Activated CD8-positive, alpha-beta memory T cell treated with anti-CD3 and anti-CD28 coated beads, Interleukin-2, amount 50 U/mL, for 48 hours (primary cell): ENCODE measurements at regions not wholly inside any gene's neighbourhood (a gene's known extent, or its start where the extent isn't known, plus 50 kb on each side); places are given as distances from the start of the nearest gene placed in this dataset.
"Not testable (repeated sequence)": the region's sequence is repeated elsewhere in the genome, so short reads cannot be mapped to it uniquely, and the experiment has no call there.

Experiments used
- DNase-seq: peaks from one replicate; pipeline ENCODE4 v3.0.0-alpha.2; 2020

- no peak for DNase-seq
These were observed 124.8 kb upstream of the MAP1LC3B2 start for GRCh38 chr12:116434155-116435011.

GRCh38 chr12:116435984-116436383 lies 123.2 kb upstream of the MAP1LC3B2 start:
- DNase-seq = no peak

GRCh38 chr12:116436561-116437249 lies 122.5 kb upstream of the MAP1LC3B2 start:
- DNase-seq = no peak

GRCh38 chr12:116441292-116441691 lies 117.9 kb upstream of the MAP1LC3B2 start:
- DNase-seq = no peak

DNA sequence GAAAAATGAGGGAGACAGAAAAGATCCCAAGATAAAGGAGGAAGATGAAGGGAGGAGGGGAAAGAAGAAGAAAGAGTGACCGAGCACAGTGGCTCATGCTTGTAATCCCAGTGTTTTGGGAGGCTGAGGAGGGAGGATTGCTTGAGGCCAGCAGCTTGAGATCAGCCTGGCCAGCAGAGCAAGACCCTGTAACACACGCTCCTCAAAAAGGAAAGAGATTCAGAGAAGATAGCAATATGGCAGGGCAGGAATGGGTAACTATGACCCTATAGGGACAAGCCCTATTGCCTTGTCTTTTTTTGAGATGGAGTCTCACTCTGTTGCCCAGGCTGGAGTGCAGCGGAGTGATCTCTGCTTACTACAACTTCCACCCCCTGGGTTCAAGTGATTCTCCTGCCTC lies 116.9 kb upstream of the MAP1LC3B2 start:
- DNase-seq = no peak

- DNase-seq = no peak
These were observed 116.2 kb upstream of the MAP1LC3B2 start for GRCh38 chr12:116442946-116443345.

- no peak for DNase-seq
These were observed 115.2 kb upstream of the MAP1LC3B2 start for GRCh38 chr12:116443821-116444589.

DNA sequence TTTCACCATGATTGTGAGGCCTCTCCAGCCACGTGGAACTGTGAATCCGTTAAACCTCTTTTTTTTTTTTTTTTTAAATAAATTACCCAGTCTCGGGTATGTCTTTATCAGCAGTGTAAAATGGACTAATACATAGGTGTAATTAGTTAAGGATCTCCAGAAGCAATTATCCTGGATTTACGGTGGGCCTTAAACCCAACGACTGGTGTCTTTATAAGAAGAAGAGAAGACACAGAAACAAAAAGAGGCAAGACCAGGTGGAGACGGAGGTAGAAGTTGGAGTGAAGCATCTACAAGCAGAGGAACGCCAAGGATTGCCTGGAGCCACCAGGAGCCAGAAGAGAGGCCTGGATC lies 114.6 kb upstream of the MAP1LC3B2 start:
- no peak for DNase-seq

GRCh38 chr12:116448165-116448739 lies 110.9 kb upstream of the MAP1LC3B2 start:
- DNase-seq = no peak

DNA sequence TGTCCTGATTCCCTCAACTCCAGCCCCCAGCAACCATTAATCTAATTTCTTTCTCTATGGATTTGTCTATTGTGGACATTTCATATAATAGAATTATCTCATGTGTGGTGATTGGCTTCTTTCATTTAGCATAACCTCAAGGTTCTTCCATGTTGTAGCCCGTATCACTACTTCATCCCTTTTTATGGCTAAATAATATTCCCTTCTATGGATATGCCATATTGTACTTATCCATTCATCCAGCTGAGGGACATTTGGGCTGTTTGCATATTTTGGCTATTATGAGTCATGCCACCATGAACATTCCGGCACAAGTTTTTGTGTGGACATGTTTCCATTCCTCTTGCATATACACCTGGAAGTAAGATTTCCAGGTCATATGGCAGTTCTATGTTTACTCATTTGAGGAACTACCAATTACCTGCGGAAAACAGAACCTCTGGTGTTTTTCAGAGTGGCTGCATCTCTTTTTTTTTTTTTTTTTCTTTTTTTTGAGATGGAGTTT lies 108.7 kb upstream of the MAP1LC3B2 start:
- DNase-seq = no peak

- not testable (repeated sequence) for DNase-seq
These were observed 106.2 kb upstream of the MAP1LC3B2 start for GRCh38 chr12:116452975-116453374.

DNA sequence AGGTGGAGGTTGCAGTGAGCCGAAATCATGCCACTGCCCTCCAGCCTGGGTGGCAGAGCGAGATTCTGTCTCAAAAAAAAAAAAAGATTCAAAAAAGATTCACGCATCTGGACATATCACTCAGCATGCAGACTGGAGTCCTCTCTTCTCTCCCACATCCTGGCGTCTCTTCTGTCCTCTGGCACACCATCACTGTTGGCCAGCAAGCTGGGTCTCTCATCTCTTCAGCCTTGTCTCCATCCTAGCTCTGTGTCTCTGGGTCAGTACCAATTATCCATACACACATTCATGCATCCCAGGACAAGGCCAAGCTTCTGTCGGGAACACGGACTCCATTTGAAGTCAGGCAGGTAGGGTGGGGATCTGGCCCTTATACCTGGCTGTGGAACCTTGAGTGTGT lies 105.5 kb upstream of the MAP1LC3B2 start:
- no peak for DNase-seq

- DNase-seq = no peak
These were observed 105.1 kb upstream of the MAP1LC3B2 start for GRCh38 chr12:116454076-116454475.

- no peak for DNase-seq
These were observed 104.2 kb upstream of the MAP1LC3B2 start for GRCh38 chr12:116454950-116455447.

- no peak for DNase-seq
These were observed 103.4 kb upstream of the MAP1LC3B2 start for GRCh38 chr12:116455540-116456329.

GRCh38 chr12:116456330-116457082 lies 102.7 kb upstream of the MAP1LC3B2 start:
- DNase-seq = no peak

DNA sequence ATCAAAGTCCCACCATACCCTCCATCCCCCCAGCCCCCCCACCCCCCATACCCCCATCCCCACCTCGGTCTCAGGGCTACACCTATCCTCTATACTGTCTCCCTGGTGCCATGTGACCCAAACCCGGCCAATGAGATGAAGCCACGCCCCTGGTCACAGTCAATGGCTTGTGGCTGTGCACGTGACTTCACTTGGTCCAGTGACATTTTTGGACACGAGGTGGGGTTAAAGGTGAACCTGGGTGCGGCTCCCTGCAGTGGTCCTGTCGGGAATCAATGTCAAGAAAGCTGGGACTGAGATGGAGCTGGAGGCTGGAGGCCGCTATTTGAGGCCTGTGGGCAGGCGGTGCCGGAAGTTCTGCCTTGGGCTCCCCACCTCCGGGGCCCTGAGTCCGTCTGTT lies 100.7 kb upstream of the MAP1LC3B2 start:
- DNase-seq = no peak

DNA sequence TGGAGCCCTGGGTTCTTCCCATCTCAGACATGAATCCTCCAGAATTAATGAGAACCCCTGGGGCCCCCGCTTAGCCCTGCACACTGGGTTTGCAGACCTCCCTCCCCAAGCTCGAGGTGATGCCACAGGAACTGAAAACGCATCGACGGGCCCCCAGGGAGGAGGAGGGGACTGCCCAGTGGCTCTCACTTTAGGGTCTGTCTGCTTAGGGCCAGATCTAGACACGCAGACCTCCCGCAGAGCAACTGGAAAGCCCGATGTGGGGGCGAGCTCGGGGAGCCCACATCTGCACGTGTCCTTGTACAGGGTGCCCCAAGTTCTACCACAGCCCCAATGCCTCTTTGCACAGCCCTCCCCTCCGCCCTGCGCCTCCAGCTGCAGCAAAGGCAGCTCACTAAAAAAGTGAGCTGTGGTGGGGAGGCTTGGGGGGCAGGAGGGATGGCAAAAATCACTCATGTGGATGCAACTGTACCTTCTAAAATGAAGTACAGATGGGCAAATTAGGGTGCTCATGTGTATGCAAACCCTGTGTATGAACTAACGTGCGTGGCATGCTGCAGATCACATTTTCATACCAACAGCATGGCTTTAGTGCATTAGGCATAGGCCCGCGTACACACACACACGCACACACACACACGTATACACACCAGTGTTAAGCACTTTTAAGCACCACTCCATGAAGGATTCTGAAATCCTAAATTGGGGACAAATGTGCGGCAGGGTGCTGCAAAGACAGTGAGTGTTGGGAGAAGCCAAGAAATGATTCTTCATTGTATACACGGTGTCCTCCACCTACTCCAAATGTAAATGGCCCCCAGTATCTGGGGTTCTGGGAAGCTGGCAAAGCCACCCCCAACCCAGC lies 99.9 kb upstream of the MAP1LC3B2 start:
- no peak for DNase-seq

GRCh38 chr12:116459916-116460663 lies 99.1 kb upstream of the MAP1LC3B2 start:
- DNase-seq = no peak
